ENCODE measurements at regions not wholly inside any gene's neighbourhood (a gene's known extent, or its start where the extent isn't known, plus 50 kb on each side); places are given as distances from the start of the nearest gene placed in this dataset.

GRCh38 chr5:54678737-54679136 is 161.2 kb downstream of the SNX18 start:
- no peak for DNase-seq (ENCODE audit: low read depth in 3 of 3)

GRCh38 chr5:54676481-54677340 is 159.2 kb downstream of the SNX18 start:
- DNase-seq (ENCODE audit: low read depth in 3 of 3), result no peak

- DNase-seq (ENCODE audit: low read depth in 3 of 3), result peak in 2 of 3 donors; percentile 2 to 13
Measured at GRCh38 chr5:54673523-54674225, 156.1 kb downstream of the SNX18 start.

- no peak for DNase-seq (ENCODE audit: low read depth in 3 of 3)
Measured at GRCh38 chr5:54672871-54673270, 155.3 kb downstream of the SNX18 start.

- DNase-seq (ENCODE audit: low read depth in 3 of 3), result no peak
Measured at GRCh38 chr5:54671681-54672080, 154.1 kb downstream of the SNX18 start.

GRCh38 chr5:54671111-54671531 is 153.6 kb downstream of the SNX18 start:
- no peak for DNase-seq (ENCODE audit: low read depth in 3 of 3)

GRCh38 chr5:54670281-54670680 is 152.7 kb downstream of the SNX18 start:
- DNase-seq (ENCODE audit: low read depth in 3 of 3), result no peak

- DNase-seq (ENCODE audit: low read depth in 3 of 3), result no peak
Measured at GRCh38 chr5:54669845-54670244, 152.3 kb downstream of the SNX18 start.

- no peak for DNase-seq (ENCODE audit: low read depth in 3 of 3)
Measured at GRCh38 chr5:54669285-54669684, 151.7 kb downstream of the SNX18 start.

GRCh38 chr5:54668096-54668495 is 150.5 kb downstream of the SNX18 start:
- DNase-seq (ENCODE audit: low read depth in 3 of 3), result no peak

- DNase-seq (ENCODE audit: low read depth in 3 of 3), result no peak
Measured at GRCh38 chr5:54667136-54667535, 149.6 kb downstream of the SNX18 start.

GRCh38 chr5:54663866-54664265 is 146.3 kb downstream of the SNX18 start:
- DNase-seq (ENCODE audit: low read depth in 3 of 3), result no peak

GRCh38 chr5:54661111-54661510 is 143.6 kb downstream of the SNX18 start:
- DNase-seq (ENCODE audit: low read depth in 3 of 3), result no peak

- DNase-seq (ENCODE audit: low read depth in 3 of 3), result no peak
Measured at GRCh38 chr5:54659700-54660131, 142.2 kb downstream of the SNX18 start.

- DNase-seq (ENCODE audit: low read depth in 3 of 3), result no peak
Measured at GRCh38 chr5:54658010-54658409, 140.5 kb downstream of the SNX18 start.

GRCh38 chr5:54656261-54656728 is 138.7 kb downstream of the SNX18 start:
- DNase-seq (ENCODE audit: low read depth in 3 of 3), result no peak

- DNase-seq (ENCODE audit: low read depth in 3 of 3), result no peak
Measured at GRCh38 chr5:54655761-54656160, 138.2 kb downstream of the SNX18 start.

GRCh38 chr5:54655266-54655665 is 137.7 kb downstream of the SNX18 start:
- DNase-seq (ENCODE audit: low read depth in 3 of 3), result no peak

- no peak for DNase-seq (ENCODE audit: low read depth in 3 of 3)
Measured at GRCh38 chr5:54653956-54654614, 136.5 kb downstream of the SNX18 start.

GRCh38 chr5:54651482-54652076 is 134.0 kb downstream of the SNX18 start:
- DNase-seq (ENCODE audit: low read depth in 3 of 3), result no peak

- no peak for DNase-seq (ENCODE audit: low read depth in 3 of 3)
Measured at GRCh38 chr5:54649041-54649504, 131.5 kb downstream of the SNX18 start.
